ENCODE measurements at regions not wholly inside any gene's neighbourhood (a gene's known extent, or its start where the extent isn't known, plus 50 kb on each side); places are given as distances from the start of the nearest gene placed in this dataset.

- Histone ChIP-seq H3K27ac (ENCODE audit: low read depth, low read length) (no peak overlapping the region), H3K27me3 (ENCODE audit: low read length) (no peaks in the 10 kb centered on the region), H3K79me2 (ENCODE audit: insufficient read depth, low read length) (no peaks in the 10 kb centered on the region), H3K9me2 (replicated peaks; ENCODE audit: insufficient read depth, low read length) (no peaks in the 10 kb centered on the region), H2AFZ (ENCODE audit: low read depth, low read length, severe bottlenecking) (no peak overlapping the region), H3F3A (ENCODE audit: insufficient read depth) (no peaks in the 10 kb centered on the region), H3K36me3 (ENCODE audit: low read length) (no peaks in the 10 kb centered on the region), H4K20me1 (ENCODE audit: low read depth, low read length) (no peaks in the 10 kb centered on the region), H3K4me3 (ENCODE audit: insufficient read depth, low read length, poor library complexity, severe bottlenecking) (no peak overlapping the region), H3K4me2 (ENCODE audit: low read depth, low read length, poor library complexity, severe bottlenecking) (no peak overlapping the region), H3K9me3 (ENCODE audit: insufficient read depth, low read length) (no peaks in the 10 kb centered on the region), H3K9ac (ENCODE audit: low read length) (no peak overlapping the region)
- TF ChIP-seq CTCF (IDR thresholded peaks at IDR 0.05; ENCODE audit: insufficient read depth, low read length, poor library complexity, severe bottlenecking) (no peak), EZH2phosphoT487 (conservative IDR thresholded peaks at IDR 0.05; ENCODE audit: low read length) (no peak)
Measured at GRCh38 chr5:89273289-89273688, 390.3 kb upstream of the MEF2C start.

- no peaks in the 10 kb centered on the region for H3F3A ChIP-seq (ENCODE audit: insufficient read depth)
- H3K9me3 ChIP-seq (ENCODE audit: insufficient read depth, low read length), result no peaks in the 10 kb centered on the region
- no peaks in the 10 kb centered on the region for H3K79me2 ChIP-seq (ENCODE audit: insufficient read depth, low read length)
- H2AFZ ChIP-seq (ENCODE audit: low read depth, low read length, severe bottlenecking), result no peak overlapping the region
- H3K9ac ChIP-seq (ENCODE audit: low read length), result no peak overlapping the region
- H3K9me2 ChIP-seq (replicated peaks; ENCODE audit: insufficient read depth, low read length), result no peaks in the 10 kb centered on the region
- no peak for TF ChIP-seq CTCF (IDR thresholded peaks at IDR 0.05; ENCODE audit: insufficient read depth, low read length, poor library complexity, severe bottlenecking)
- TF ChIP-seq EZH2phosphoT487 (conservative IDR thresholded peaks at IDR 0.05; ENCODE audit: low read length), result no peak
- H3K27ac ChIP-seq (ENCODE audit: low read depth, low read length), result no peak overlapping the region
- no peaks in the 10 kb centered on the region for H4K20me1 ChIP-seq (ENCODE audit: low read depth, low read length)
- no peaks in the 10 kb centered on the region for H3K27me3 ChIP-seq (ENCODE audit: low read length)
- H3K36me3 ChIP-seq (ENCODE audit: low read length), result no peaks in the 10 kb centered on the region
- H3K4me3 ChIP-seq (ENCODE audit: insufficient read depth, low read length, poor library complexity, severe bottlenecking), result no peak overlapping the region
- no peak overlapping the region for H3K4me2 ChIP-seq (ENCODE audit: low read depth, low read length, poor library complexity, severe bottlenecking)
Measured at GRCh38 chr5:89270901-89271300, 387.9 kb upstream of the MEF2C start.

- Histone ChIP-seq H3K79me2 (ENCODE audit: insufficient read depth, low read length) (no peaks in the 10 kb centered on the region), H3K4me3 (ENCODE audit: insufficient read depth, low read length, poor library complexity, severe bottlenecking) (no peak overlapping the region), H2AFZ (ENCODE audit: low read depth, low read length, severe bottlenecking) (no peak overlapping the region), H3K4me2 (ENCODE audit: low read depth, low read length, poor library complexity, severe bottlenecking) (no peak overlapping the region), H3K9me3 (ENCODE audit: insufficient read depth, low read length) (no peaks in the 10 kb centered on the region), H3K9me2 (replicated peaks; ENCODE audit: insufficient read depth, low read length) (no peaks in the 10 kb centered on the region), H3F3A (ENCODE audit: insufficient read depth) (no peaks in the 10 kb centered on the region), H3K36me3 (ENCODE audit: low read length) (no peaks in the 10 kb centered on the region), H3K9ac (ENCODE audit: low read length) (no peak overlapping the region), H3K27ac (ENCODE audit: low read depth, low read length) (no peak overlapping the region), H3K27me3 (ENCODE audit: low read length) (no peaks in the 10 kb centered on the region), H4K20me1 (ENCODE audit: low read depth, low read length) (no peaks in the 10 kb centered on the region)
- no peak for TF ChIP-seq CTCF (IDR thresholded peaks at IDR 0.05; ENCODE audit: insufficient read depth, low read length, poor library complexity, severe bottlenecking)
- TF ChIP-seq EZH2phosphoT487 (conservative IDR thresholded peaks at IDR 0.05; ENCODE audit: low read length), result no peak
Measured at GRCh38 chr5:89269721-89270120, 386.7 kb upstream of the MEF2C start.

GRCh38 chr5:89268460-89268859 lies 385.5 kb upstream of the MEF2C start:
- H2AFZ ChIP-seq (ENCODE audit: low read depth, low read length, severe bottlenecking), result no peak overlapping the region
- no peaks in the 10 kb centered on the region for H4K20me1 ChIP-seq (ENCODE audit: low read depth, low read length)
- H3K79me2 ChIP-seq (ENCODE audit: insufficient read depth, low read length), result no peaks in the 10 kb centered on the region
- H3K4me3 ChIP-seq (ENCODE audit: insufficient read depth, low read length, poor library complexity, severe bottlenecking), result no peak overlapping the region
- no peak overlapping the region for H3K9ac ChIP-seq (ENCODE audit: low read length)
- H3K27ac ChIP-seq (ENCODE audit: low read depth, low read length), result no peak overlapping the region
- no peaks in the 10 kb centered on the region for H3K36me3 ChIP-seq (ENCODE audit: low read length)
- H3K9me3 ChIP-seq (ENCODE audit: insufficient read depth, low read length), result no peaks in the 10 kb centered on the region
- TF ChIP-seq CTCF (IDR thresholded peaks at IDR 0.05; ENCODE audit: insufficient read depth, low read length, poor library complexity, severe bottlenecking) (no peak), EZH2phosphoT487 (conservative IDR thresholded peaks at IDR 0.05; ENCODE audit: low read length) (no peak)
- no peaks in the 10 kb centered on the region for H3F3A ChIP-seq (ENCODE audit: insufficient read depth)
- no peak overlapping the region for H3K4me2 ChIP-seq (ENCODE audit: low read depth, low read length, poor library complexity, severe bottlenecking)
- H3K27me3 ChIP-seq (ENCODE audit: low read length), result no peaks in the 10 kb centered on the region
- H3K9me2 ChIP-seq (replicated peaks; ENCODE audit: insufficient read depth, low read length), result no peaks in the 10 kb centered on the region

All from SU-DHL-6 (cell line).